PC-9 (cell line): ENCODE measurements at regions not wholly inside any gene's neighbourhood (a gene's known extent, or its start where the extent isn't known, plus 50 kb on each side); places are given as distances from the start of the nearest gene placed in this dataset.

Experiments used
- EZH2 ChIP-seq: fragments of 200-600 bp; sonication (generic); IDR thresholded peaks from 2 replicates; pipeline ENCODE4 v1.8.0; 2017; ENCODE audit warnings: antibody characterized with exemption, low read depth
- TF ChIP-seq, protein P1 (sequence below): fragments of 200-600 bp; sonication (generic); conservative IDR thresholded peaks from 2 replicates; pipeline ENCODE4 v1.6.1; 2017; ENCODE audit warnings: mixed run types, antibody characterized with exemption, mild to moderate bottlenecking, moderate library complexity

- TF ChIP-seq, protein P1, sequence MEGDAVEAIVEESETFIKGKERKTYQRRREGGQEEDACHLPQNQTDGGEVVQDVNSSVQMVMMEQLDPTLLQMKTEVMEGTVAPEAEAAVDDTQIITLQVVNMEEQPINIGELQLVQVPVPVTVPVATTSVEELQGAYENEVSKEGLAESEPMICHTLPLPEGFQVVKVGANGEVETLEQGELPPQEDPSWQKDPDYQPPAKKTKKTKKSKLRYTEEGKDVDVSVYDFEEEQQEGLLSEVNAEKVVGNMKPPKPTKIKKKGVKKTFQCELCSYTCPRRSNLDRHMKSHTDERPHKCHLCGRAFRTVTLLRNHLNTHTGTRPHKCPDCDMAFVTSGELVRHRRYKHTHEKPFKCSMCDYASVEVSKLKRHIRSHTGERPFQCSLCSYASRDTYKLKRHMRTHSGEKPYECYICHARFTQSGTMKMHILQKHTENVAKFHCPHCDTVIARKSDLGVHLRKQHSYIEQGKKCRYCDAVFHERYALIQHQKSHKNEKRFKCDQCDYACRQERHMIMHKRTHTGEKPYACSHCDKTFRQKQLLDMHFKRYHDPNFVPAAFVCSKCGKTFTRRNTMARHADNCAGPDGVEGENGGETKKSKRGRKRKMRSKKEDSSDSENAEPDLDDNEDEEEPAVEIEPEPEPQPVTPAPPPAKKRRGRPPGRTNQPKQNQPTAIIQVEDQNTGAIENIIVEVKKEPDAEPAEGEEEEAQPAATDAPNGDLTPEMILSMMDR: no peak
- TF ChIP-seq EZH2: no peak
These were observed 232.8 kb downstream of the UBE3D start for GRCh38 chr6:82832811-82833210.
